ENCODE measurements at regions not wholly inside any gene's neighbourhood (a gene's known extent, or its start where the extent isn't known, plus 50 kb on each side); places are given as distances from the start of the nearest gene placed in this dataset.

DNA sequence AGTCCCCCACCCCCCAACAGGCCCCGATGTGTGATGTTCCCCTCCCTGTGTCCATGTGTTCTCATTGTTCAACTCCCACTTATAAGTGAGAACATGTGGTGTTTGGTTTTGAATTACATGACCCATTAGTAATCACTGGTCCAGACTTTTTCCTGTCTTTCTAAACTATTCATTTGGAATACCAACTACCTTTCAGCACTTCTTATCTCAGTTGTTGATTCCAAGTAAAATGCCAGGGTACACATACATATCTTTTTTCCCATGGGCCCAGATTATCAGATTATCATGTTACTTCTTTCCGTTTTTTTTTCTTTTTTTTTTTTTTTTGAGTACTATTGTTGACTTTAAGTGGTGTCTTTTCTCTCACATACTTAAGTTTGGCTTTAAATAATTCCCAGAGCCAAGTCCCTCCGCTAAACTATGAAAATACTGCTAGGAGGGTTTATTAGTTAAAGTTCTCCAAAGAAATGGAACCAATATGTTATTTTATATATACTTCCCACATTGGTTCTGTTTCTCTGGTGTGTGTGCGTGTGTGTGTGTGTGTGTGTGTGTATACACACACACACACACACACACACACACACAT lies 389.3 kb downstream of the IRS1 start:
- TF ChIP-seq EZH2 (IDR thresholded peaks at IDR 0.05; ENCODE audit: borderline replicate concordance, low read length), result no peak
- TF ChIP-seq, protein P1, sequence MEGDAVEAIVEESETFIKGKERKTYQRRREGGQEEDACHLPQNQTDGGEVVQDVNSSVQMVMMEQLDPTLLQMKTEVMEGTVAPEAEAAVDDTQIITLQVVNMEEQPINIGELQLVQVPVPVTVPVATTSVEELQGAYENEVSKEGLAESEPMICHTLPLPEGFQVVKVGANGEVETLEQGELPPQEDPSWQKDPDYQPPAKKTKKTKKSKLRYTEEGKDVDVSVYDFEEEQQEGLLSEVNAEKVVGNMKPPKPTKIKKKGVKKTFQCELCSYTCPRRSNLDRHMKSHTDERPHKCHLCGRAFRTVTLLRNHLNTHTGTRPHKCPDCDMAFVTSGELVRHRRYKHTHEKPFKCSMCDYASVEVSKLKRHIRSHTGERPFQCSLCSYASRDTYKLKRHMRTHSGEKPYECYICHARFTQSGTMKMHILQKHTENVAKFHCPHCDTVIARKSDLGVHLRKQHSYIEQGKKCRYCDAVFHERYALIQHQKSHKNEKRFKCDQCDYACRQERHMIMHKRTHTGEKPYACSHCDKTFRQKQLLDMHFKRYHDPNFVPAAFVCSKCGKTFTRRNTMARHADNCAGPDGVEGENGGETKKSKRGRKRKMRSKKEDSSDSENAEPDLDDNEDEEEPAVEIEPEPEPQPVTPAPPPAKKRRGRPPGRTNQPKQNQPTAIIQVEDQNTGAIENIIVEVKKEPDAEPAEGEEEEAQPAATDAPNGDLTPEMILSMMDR (IDR thresholded peaks at IDR 0.05; ENCODE audit: low read length), result no peak

Measured in OCI-LY1 (cell line).